ENCODE measurements at regions not wholly inside any gene's neighbourhood (a gene's known extent, or its start where the extent isn't known, plus 50 kb on each side); places are given as distances from the start of the nearest gene placed in this dataset.

DNA sequence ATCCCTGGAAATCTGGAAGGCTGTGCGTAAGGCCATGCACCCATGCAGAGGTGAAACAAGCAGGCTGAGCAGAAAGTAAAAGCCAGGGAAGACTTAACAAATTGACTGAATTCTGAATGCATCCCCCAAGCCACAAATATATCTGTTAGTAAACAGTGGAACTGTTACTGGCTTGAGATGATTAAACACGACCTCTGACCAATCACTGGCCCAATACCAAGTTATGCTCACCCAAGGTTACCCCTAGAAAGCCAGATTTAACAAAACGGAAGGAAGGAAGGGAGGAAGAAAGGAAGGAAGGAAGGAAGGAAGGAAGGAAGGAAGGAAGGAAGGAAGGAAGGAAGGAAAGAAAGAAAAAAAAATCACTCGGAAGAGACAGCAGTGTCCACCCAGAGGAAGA lies 215.8 kb upstream of the CCNG1 start:
- Mint-ChIP-seq H3K4me1 (ENCODE audit: low read depth) (no peaks in the 10 kb centered on the region), H3K36me3 (ENCODE audit: low read depth) (no peaks in the 10 kb centered on the region), H3K27me3 (ENCODE audit: low read depth) (peaks cover 5% of the 10 kb centered on the region), H3K27ac (ENCODE audit: unreplicated experiment) (no peak overlapping the region), H3K4me3 (ENCODE audit: unreplicated experiment) (no peak overlapping the region), H3K9me3 (ENCODE audit: low read depth) (no peaks in the 10 kb centered on the region)
- DNase-seq (ENCODE audit: low spot score), result no peak
- TF ChIP-seq, protein P1, sequence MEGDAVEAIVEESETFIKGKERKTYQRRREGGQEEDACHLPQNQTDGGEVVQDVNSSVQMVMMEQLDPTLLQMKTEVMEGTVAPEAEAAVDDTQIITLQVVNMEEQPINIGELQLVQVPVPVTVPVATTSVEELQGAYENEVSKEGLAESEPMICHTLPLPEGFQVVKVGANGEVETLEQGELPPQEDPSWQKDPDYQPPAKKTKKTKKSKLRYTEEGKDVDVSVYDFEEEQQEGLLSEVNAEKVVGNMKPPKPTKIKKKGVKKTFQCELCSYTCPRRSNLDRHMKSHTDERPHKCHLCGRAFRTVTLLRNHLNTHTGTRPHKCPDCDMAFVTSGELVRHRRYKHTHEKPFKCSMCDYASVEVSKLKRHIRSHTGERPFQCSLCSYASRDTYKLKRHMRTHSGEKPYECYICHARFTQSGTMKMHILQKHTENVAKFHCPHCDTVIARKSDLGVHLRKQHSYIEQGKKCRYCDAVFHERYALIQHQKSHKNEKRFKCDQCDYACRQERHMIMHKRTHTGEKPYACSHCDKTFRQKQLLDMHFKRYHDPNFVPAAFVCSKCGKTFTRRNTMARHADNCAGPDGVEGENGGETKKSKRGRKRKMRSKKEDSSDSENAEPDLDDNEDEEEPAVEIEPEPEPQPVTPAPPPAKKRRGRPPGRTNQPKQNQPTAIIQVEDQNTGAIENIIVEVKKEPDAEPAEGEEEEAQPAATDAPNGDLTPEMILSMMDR (IDR thresholded peaks at IDR 0.05), result no peak

DNA sequence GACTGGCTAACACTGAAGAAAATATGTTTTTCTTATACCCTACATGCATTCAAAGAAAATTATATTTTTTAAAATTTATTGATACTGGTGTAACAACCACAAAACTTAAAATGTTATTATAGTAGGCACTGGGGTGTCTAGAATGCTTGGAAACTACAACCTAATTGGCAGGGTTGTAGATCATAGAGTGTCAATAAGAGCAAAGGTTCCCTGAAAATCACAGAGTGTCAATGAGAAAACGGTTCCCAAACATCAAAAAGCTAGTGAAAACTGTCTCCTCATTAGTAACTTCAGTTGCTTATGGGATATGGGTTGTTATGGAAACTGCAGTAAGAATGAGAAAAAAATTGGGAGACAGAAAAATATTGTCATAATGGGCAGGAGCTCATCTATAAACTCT lies 214.4 kb upstream of the CCNG1 start:
- H3K4me1 Mint-ChIP-seq (ENCODE audit: low read depth), result no peaks in the 10 kb centered on the region
- peaks cover 5% of the 10 kb centered on the region for H3K27me3 Mint-ChIP-seq (ENCODE audit: low read depth)
- no peaks in the 10 kb centered on the region for H3K36me3 Mint-ChIP-seq (ENCODE audit: low read depth)
- no peak overlapping the region for H3K4me3 Mint-ChIP-seq (ENCODE audit: unreplicated experiment)
- no peaks in the 10 kb centered on the region for H3K9me3 Mint-ChIP-seq (ENCODE audit: low read depth)
- no peak for DNase-seq (ENCODE audit: low spot score)
- TF ChIP-seq, protein P1 (IDR thresholded peaks at IDR 0.05), result no peak
- no peak overlapping the region for H3K27ac Mint-ChIP-seq (ENCODE audit: unreplicated experiment)

DNA sequence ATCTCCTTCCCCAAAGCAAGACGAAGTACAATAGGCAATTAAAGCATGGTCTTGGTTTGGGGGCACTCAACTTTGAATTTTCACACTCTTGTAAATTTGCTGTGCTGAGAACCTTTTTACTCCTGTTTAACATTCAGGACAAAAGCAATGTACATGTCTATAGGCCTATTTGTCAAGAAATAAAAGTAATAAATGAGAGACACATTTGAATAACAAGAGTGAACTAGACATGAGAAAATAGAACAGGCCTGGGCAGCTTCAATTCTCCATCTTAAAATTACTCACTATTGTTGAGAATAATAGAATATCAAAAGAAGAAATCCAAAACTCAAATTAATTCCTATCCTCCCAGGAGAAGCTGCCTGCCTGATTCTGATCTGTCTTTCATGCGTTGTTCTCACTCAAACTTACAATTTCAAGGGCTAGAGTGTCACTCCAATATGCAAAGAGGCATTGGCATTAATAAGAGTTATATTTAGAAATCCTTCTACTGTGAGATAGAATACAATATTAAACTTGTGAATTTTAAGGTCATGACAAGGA lies 192.9 kb upstream of the CCNG1 start:
- TF ChIP-seq, protein P1 (IDR thresholded peaks at IDR 0.05), result no peak
- Mint-ChIP-seq H3K9me3 (ENCODE audit: low read depth) (no peaks in the 10 kb centered on the region), H3K27ac (ENCODE audit: unreplicated experiment) (no peak overlapping the region), H3K4me1 (ENCODE audit: low read depth) (peaks cover 9% of the 10 kb centered on the region), H3K36me3 (ENCODE audit: low read depth) (no peaks in the 10 kb centered on the region), H3K27me3 (ENCODE audit: low read depth) (no peaks in the 10 kb centered on the region), H3K4me3 (ENCODE audit: unreplicated experiment) (no peak overlapping the region)
- no peak for DNase-seq (ENCODE audit: low spot score)

DNA sequence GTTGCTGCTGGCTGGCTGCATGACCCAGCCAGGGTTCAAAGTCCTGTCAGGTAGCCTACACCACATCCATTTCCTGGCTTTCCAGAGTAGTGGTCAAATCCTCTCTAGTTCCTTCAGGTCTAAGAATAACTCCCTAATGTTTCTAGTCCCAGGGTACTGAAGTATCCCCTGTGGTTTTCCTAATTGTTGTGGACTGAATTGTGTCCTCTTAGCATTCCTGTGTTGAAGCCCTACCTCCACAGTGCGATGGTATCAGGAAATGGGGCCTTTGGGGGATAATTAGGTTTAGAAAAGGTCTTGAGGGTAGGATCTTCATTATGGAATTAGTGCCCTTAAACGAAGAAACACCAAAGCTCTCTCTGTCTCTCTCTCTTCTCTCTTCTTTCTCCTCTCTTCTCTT lies 191.8 kb upstream of the CCNG1 start:
- Mint-ChIP-seq H3K4me3 (ENCODE audit: unreplicated experiment) (no peak overlapping the region), H3K9me3 (ENCODE audit: low read depth) (no peaks in the 10 kb centered on the region), H3K27ac (ENCODE audit: unreplicated experiment) (no peak overlapping the region), H3K4me1 (ENCODE audit: low read depth) (peaks cover 11% of the 10 kb centered on the region), H3K27me3 (ENCODE audit: low read depth) (no peaks in the 10 kb centered on the region), H3K36me3 (ENCODE audit: low read depth) (no peaks in the 10 kb centered on the region)
- no peak for DNase-seq (ENCODE audit: low spot score)
- TF ChIP-seq, protein P1 (IDR thresholded peaks at IDR 0.05), result no peak

DNA sequence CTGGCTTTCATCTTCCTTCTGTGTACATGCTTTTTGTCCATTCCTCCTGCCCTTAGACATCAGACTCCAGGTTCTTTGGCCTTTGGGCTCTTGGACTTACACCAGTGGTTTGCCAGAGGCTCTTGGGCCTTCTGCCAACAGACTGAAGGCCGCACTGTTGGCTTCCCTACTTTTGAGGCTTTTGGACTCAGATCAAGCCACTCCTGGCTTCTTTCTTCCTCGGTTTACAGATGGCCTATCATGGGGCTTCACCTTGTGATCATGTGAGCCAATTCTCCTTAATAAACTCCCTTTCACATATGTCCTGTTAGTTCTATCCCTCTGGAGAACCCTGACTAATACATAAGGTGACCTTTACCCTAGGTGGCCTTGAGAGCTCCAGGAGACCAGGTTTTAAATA lies 189.1 kb upstream of the CCNG1 start:
- Mint-ChIP-seq H3K36me3 (ENCODE audit: low read depth) (no peaks in the 10 kb centered on the region), H3K9me3 (ENCODE audit: low read depth) (no peaks in the 10 kb centered on the region), H3K4me3 (ENCODE audit: unreplicated experiment) (no peak overlapping the region), H3K4me1 (ENCODE audit: low read depth) (peaks cover 11% of the 10 kb centered on the region), H3K27me3 (ENCODE audit: low read depth) (no peaks in the 10 kb centered on the region), H3K27ac (ENCODE audit: unreplicated experiment) (no peak overlapping the region)
- TF ChIP-seq, protein P1 (IDR thresholded peaks at IDR 0.05), result no peak
- no peak for DNase-seq (ENCODE audit: low spot score)

Data from chondrocyte (in vitro differentiated cells).